OCI-LY1 (cell line): ENCODE measurements at regions not wholly inside any gene's neighbourhood (a gene's known extent, or its start where the extent isn't known, plus 50 kb on each side); places are given as distances from the start of the nearest gene placed in this dataset.

Experiments
- CTCF ChIP-seq: fragments of 200-600 bp; sonication (generic), shearing (Covaris generic); IDR thresholded peaks from 2 replicates; pipeline ENCODE4 v1.5.1; 2017; ENCODE audit warnings: mild to moderate bottlenecking, antibody characterized with exemption, low read length, moderate library complexity, mixed read lengths
- EZH2 ChIP-seq: fragments of 200-600 bp; sonication (generic), shearing (Covaris generic); IDR thresholded peaks from 2 replicates; pipeline ENCODE4 v1.8.0; 2017; ENCODE audit warnings: borderline replicate concordance, mixed run types, mild to moderate bottlenecking, antibody characterized with exemption, low read length, moderate library complexity, mixed read lengths

- TF ChIP-seq EZH2 (no peak), CTCF (no peak)
Observed at GRCh38 chr16:65737831-65738230, 616.0 kb upstream of the CDH11 start.
